GM10266 (cell line): ENCODE measurements at regions not wholly inside any gene's neighbourhood (a gene's known extent, or its start where the extent isn't known, plus 50 kb on each side); places are given as distances from the start of the nearest gene placed in this dataset.
A peak's percentile ranks its signal among the peaks of the same experiment; 100 is the strongest.

ENCODE experiments used
- DNase-seq: peaks from one replicate; pipeline ENCODE4 v3.0.0; 2012; ENCODE audit errors: extremely low spot score
- CTCF ChIP-seq: IDR thresholded peaks from 2 replicates; pipeline ENCODE4 v1.5.1; 2012; ENCODE audit warnings: mild to moderate bottlenecking, low read depth; ENCODE audit not compliant: control insufficient read depth, insufficient read depth; ENCODE audit errors: missing control alignments

- no peak for DNase-seq
- TF ChIP-seq CTCF = no peak
Observed at GRCh38 chr10:84763965-84764364, 435.6 kb downstream of the CCSER2 start.

GRCh38 chr10:84765086-84765485 lies 436.7 kb downstream of the CCSER2 start:
- TF ChIP-seq CTCF = no peak
- DNase-seq = no peak

GRCh38 chr10:84765656-84766055 lies 437.3 kb downstream of the CCSER2 start:
- TF ChIP-seq CTCF = no peak
- no peak for DNase-seq

- TF ChIP-seq CTCF = no peak
- DNase-seq = no peak
Observed at GRCh38 chr10:84766923-84767322, 438.5 kb downstream of the CCSER2 start.

GRCh38 chr10:84768132-84768531 lies 439.7 kb downstream of the CCSER2 start:
- no peak for TF ChIP-seq CTCF

GRCh38 chr10:84770824-84771223 lies 442.4 kb downstream of the CCSER2 start:
- no peak for TF ChIP-seq CTCF
- DNase-seq = no peak

More at GRCh38 chr10:84768132-84768531, 439.7 kb downstream of the CCSER2 start:
- no peak for DNase-seq

- peak; percentile 41 for DNase-seq
- peak; percentile 62 for TF ChIP-seq CTCF
Observed at GRCh38 chr10:84783386-84783785, 455.0 kb downstream of the CCSER2 start.
